ENCODE measurements at regions not wholly inside any gene's neighbourhood (a gene's known extent, or its start where the extent isn't known, plus 50 kb on each side); places are given as distances from the start of the nearest gene placed in this dataset.

DNA sequence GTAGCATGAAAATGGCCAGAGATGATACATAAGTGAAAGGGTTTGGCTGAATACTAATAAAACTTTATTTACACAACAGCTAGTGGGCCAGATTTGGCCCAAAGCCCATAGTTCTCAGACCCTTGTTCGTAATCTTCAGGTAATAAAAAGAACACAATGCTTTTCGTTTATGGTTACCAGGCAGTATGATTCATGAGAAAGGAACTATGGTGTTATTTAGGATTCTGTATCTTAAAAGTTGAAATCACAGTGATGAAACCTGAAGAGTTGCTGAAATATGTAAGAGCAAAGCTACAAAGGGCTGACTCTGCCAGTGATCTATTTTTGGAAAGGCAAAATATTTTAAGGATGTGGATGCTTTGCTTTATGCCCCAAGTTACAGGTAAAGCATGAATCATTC, 192.7 kb downstream of the SMC2 start:
- TF ChIP-seq, protein P1, sequence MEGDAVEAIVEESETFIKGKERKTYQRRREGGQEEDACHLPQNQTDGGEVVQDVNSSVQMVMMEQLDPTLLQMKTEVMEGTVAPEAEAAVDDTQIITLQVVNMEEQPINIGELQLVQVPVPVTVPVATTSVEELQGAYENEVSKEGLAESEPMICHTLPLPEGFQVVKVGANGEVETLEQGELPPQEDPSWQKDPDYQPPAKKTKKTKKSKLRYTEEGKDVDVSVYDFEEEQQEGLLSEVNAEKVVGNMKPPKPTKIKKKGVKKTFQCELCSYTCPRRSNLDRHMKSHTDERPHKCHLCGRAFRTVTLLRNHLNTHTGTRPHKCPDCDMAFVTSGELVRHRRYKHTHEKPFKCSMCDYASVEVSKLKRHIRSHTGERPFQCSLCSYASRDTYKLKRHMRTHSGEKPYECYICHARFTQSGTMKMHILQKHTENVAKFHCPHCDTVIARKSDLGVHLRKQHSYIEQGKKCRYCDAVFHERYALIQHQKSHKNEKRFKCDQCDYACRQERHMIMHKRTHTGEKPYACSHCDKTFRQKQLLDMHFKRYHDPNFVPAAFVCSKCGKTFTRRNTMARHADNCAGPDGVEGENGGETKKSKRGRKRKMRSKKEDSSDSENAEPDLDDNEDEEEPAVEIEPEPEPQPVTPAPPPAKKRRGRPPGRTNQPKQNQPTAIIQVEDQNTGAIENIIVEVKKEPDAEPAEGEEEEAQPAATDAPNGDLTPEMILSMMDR (IDR thresholded peaks at IDR 0.05): no peak
- TF ChIP-seq POLR2AphosphoS5 (IDR thresholded peaks at IDR 0.05): no peak
